ENCODE measurements at regions not wholly inside any gene's neighbourhood (a gene's known extent, or its start where the extent isn't known, plus 50 kb on each side); places are given as distances from the start of the nearest gene placed in this dataset.

- no peaks in the 10 kb centered on the region for H3K9me3 ChIP-seq
- ATAC-seq (no peak), DNase-seq (no peak)
- H3K4me3 ChIP-seq = no peak overlapping the region
- H3K27ac ChIP-seq = peak overlapping the region in 1 of 12 donors; percentile 90
- H3K4me1 ChIP-seq = peaks cover 0 to 40% (median 20%) of the 10 kb centered on the region in 12 donors
- TF ChIP-seq CTCF (IDR thresholded peaks at IDR 0.05) (no peak), POLR2A (IDR thresholded peaks at IDR 0.05) (no peak)
- H3K36me3 ChIP-seq = no peaks in the 10 kb centered on the region
- H3K27me3 ChIP-seq = no peaks in the 10 kb centered on the region
- WGBS, 4 donors = 87 to 100% (median 92%) methylated on average over 2 of the region's 2 CpGs
- intact Hi-C loops (cut with DNase I) = loop anchor here in 2 of 10 donors (5.0 to 10.0 kb wide), 2 partner anchors 255 to 257 kb away; partner anchors contain the start of gene RHOU (in 2 of the 2)
Measured at GRCh38 chr1:228992044-228992443, 256.8 kb downstream of the RHOU start.

- 91 to 95% (median 93%) methylated on average over 8 of the region's 8 CpGs for WGBS, 4 donors
- Histone ChIP-seq H3K4me3 (no peak overlapping the region), H3K27ac (no peak overlapping the region), H3K4me1 (peaks cover 0 to 40% (median 20%) of the 10 kb centered on the region in 12 donors), H3K27me3 (no peaks in the 10 kb centered on the region), H3K9me3 (no peaks in the 10 kb centered on the region), H3K36me3 (no peaks in the 10 kb centered on the region)
- ATAC-seq = no peak
- no peak for DNase-seq
- TF ChIP-seq CTCF (IDR thresholded peaks at IDR 0.05) (no peak), POLR2A (IDR thresholded peaks at IDR 0.05) (no peak)
- intact Hi-C loops (cut with DNase I) = loop anchor here in 2 of 10 donors (5.0 to 10.0 kb wide), 2 partner anchors 256 to 258 kb away; partner anchors contain the start of gene RHOU (in 2 of the 2)
Measured at GRCh38 chr1:228992907-228993535, 257.7 kb downstream of the RHOU start.

GRCh38 chr1:228994676-228995594 lies 259.7 kb downstream of the RHOU start:
- no peak for TF ChIP-seq CTCF (IDR thresholded peaks at IDR 0.05)
- TF ChIP-seq POLR2A (IDR thresholded peaks at IDR 0.05) = no peak
- intact Hi-C loops (cut with DNase I) = loop anchor here in 2 of 10 donors (5.0 to 10.0 kb wide), 2 partner anchors 258 to 260 kb away; partner anchors contain the start of gene RHOU (in 2 of the 2)
- ATAC-seq (no peak), DNase-seq (no peak)
- H3K9me3 ChIP-seq = no peaks in the 10 kb centered on the region
- 80 to 89% (median 81%) methylated on average over 2 of the region's 2 CpGs for WGBS, 4 donors
- no peak overlapping the region for H3K27ac ChIP-seq
- H3K4me3 ChIP-seq = no peak overlapping the region
- H3K27me3 ChIP-seq = no peaks in the 10 kb centered on the region
- H3K4me1 ChIP-seq = peaks cover 0 to 21% (median 11%) of the 10 kb centered on the region in 12 donors
- no peaks in the 10 kb centered on the region for H3K36me3 ChIP-seq

- intact Hi-C loops (cut with DNase I) = loop anchor here in 1 of 10 donors (10.0 kb wide), 1 partner anchor 261 kb away; the partner anchor contains the start of gene RHOU
- H3K4me3 ChIP-seq = no peak overlapping the region
- DNase-seq (no peak), ATAC-seq (no peak)
- H3K4me1 ChIP-seq = peaks cover 0 to 9% (median 0%) of the 10 kb centered on the region in 12 donors
- H3K36me3 ChIP-seq = no peaks in the 10 kb centered on the region
- WGBS, 4 donors = 88 to 99% (median 93%) methylated on average over 5 to 6 of the region's 6 CpGs
- H3K27me3 ChIP-seq = no peaks in the 10 kb centered on the region
- no peak overlapping the region for H3K27ac ChIP-seq
- H3K9me3 ChIP-seq = no peaks in the 10 kb centered on the region
- no peak for TF ChIP-seq CTCF (IDR thresholded peaks at IDR 0.05)
- TF ChIP-seq POLR2A (IDR thresholded peaks at IDR 0.05) = no peak
Measured at GRCh38 chr1:228996281-228996680, 261.0 kb downstream of the RHOU start.
